IMR-90 (cell line): ENCODE measurements at regions not wholly inside any gene's neighbourhood (a gene's known extent, or its start where the extent isn't known, plus 50 kb on each side); places are given as distances from the start of the nearest gene placed in this dataset.

ENCODE experiments used
- BHLHE40 ChIP-seq: fragments of 150-350 bp; IDR thresholded peaks from 2 replicates; pipeline ENCODE4 v1.6.1; 2016; ENCODE audit warnings: mild to moderate bottlenecking, low read depth, low read length
- CEBPB ChIP-seq: IDR thresholded peaks from 2 replicates; pipeline ENCODE4 v1.6.1; 2012; ENCODE audit warnings: low read depth, low read length, improper control_type of control experiment
- CHD1 ChIP-seq: IDR thresholded peaks from 2 replicates; pipeline ENCODE4 v1.6.1; 2012; ENCODE audit warnings: low read depth, low read length, improper control_type of control experiment
- CTCF ChIP-seq: conservative IDR thresholded peaks from 2 replicates; pipeline ENCODE4 v1.5.1; 2012; ENCODE audit warnings: mild to moderate bottlenecking, low read depth, low read length, improper control_type of control experiment
- FOS ChIP-seq: fragments of 150-350 bp; IDR thresholded peaks from 2 replicates; pipeline ENCODE4 v1.6.1; 2016; ENCODE audit warnings: low read depth, low read length
- MAFK ChIP-seq: IDR thresholded peaks from 2 replicates; pipeline ENCODE4 v1.6.1; 2012; ENCODE audit warnings: low read depth, low read length, improper control_type of control experiment
- MXI1 ChIP-seq: IDR thresholded peaks from 2 replicates; pipeline ENCODE4 v1.6.1; 2012; ENCODE audit warnings: low read depth, mild to moderate bottlenecking, low read length, moderate library complexity, borderline replicate concordance
- NFE2L2 ChIP-seq: fragments of 150-350 bp; IDR thresholded peaks from 2 replicates; pipeline ENCODE4 v1.6.1; 2016; ENCODE audit warnings: low read depth, mild to moderate bottlenecking, low read length
- POLR2A ChIP-seq: IDR thresholded peaks from 2 replicates; pipeline ENCODE4 v1.6.1; 2012; ENCODE audit warnings: mild to moderate bottlenecking, low read depth, low read length

GRCh38 chr4:60463857-60464502, 736.1 kb upstream of the ADGRL3 start:
- TF ChIP-seq CTCF: peak; percentile 37
- TF ChIP-seq POLR2A: no peak
- TF ChIP-seq MAFK: no peak
- TF ChIP-seq CHD1: no peak
- no peak for TF ChIP-seq BHLHE40
- no peak for TF ChIP-seq MXI1
- TF ChIP-seq CEBPB: no peak
- TF ChIP-seq NFE2L2: no peak
- TF ChIP-seq FOS: no peak
